ENCODE measurements at regions not wholly inside any gene's neighbourhood (a gene's known extent, or its start where the extent isn't known, plus 50 kb on each side); places are given as distances from the start of the nearest gene placed in this dataset.

- FAIRE-seq (no peak), DNase-seq (no peak)
- Histone ChIP-seq H3K4me3 (ENCODE audit: low read length in 3 of 3) (no peak overlapping the region), H3K27me3 (ENCODE audit: control insufficient read depth, insufficient read depth, low read length) (no peaks in the 10 kb centered on the region), H3K27ac (ENCODE audit: low read depth in 2 of 2, low read length in 2 of 2) (no peak overlapping the region), H3K9ac (ENCODE audit: low read length in 3 of 3) (no peak overlapping the region), H3K4me1 (ENCODE audit: control insufficient read depth in 2 of 3, insufficient read depth in 2 of 3, low read depth in 1 of 3, low read length in 3 of 3) (no peaks in the 10 kb centered on the region), H3K9me3 (ENCODE audit: control insufficient read depth in 2 of 3, insufficient read depth in 1 of 3, low read length in 3 of 3) (no peaks in the 10 kb centered on the region), H3K36me3 (ENCODE audit: control insufficient read depth in 2 of 3, insufficient read depth in 3 of 3, low read length in 3 of 3) (no peaks in the 10 kb centered on the region)
- intact Hi-C loops (cut with DNase I), result no loop called here
- TF ChIP-seq CTCF (IDR thresholded peaks at IDR 0.05; ENCODE audit: borderline replicate concordance, extremely low read depth, insufficient read depth), result no peak
Measured at GRCh38 chr5:51902512-51902911, 519.3 kb downstream of the ISL1 start.

DNA sequence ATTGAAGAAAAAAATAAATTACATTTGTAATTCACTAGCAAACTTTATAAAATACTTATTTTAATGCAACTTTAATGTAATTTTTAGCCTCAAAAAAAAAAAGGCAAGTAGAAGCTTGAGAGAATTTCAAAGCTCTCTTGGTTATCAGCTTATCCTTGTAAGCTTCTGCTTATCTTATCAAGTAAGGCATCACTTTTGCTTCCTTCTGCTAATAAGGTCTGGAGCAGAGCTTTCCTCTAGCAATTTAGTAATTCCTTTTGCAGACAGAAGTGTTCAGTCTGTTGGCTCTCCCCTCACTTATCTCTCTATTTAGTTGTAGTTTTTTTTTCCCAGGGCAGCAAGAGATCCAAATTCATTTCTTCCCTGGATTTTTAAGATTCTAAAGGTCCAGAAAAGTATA is 525.0 kb downstream of the ISL1 start:
- no peaks in the 10 kb centered on the region for H3K4me1 ChIP-seq (ENCODE audit: control insufficient read depth in 2 of 3, insufficient read depth in 2 of 3, low read depth in 1 of 3, low read length in 3 of 3)
- no peak overlapping the region for H3K4me3 ChIP-seq (ENCODE audit: low read length in 3 of 3)
- H3K9ac ChIP-seq (ENCODE audit: low read length in 3 of 3), result no peak overlapping the region
- H3K27me3 ChIP-seq (ENCODE audit: control insufficient read depth, insufficient read depth, low read length), result no peaks in the 10 kb centered on the region
- FAIRE-seq, result no peak
- no peaks in the 10 kb centered on the region for H3K36me3 ChIP-seq (ENCODE audit: control insufficient read depth in 2 of 3, insufficient read depth in 3 of 3, low read length in 3 of 3)
- no peak for DNase-seq
- no peaks in the 10 kb centered on the region for H3K9me3 ChIP-seq (ENCODE audit: control insufficient read depth in 2 of 3, insufficient read depth in 1 of 3, low read length in 3 of 3)
- intact Hi-C loops (cut with DNase I), result no loop called here
- no peak for TF ChIP-seq CTCF (IDR thresholded peaks at IDR 0.05; ENCODE audit: borderline replicate concordance, extremely low read depth, insufficient read depth)
- no peak overlapping the region for H3K27ac ChIP-seq (ENCODE audit: low read depth in 2 of 2, low read length in 2 of 2)

DNA sequence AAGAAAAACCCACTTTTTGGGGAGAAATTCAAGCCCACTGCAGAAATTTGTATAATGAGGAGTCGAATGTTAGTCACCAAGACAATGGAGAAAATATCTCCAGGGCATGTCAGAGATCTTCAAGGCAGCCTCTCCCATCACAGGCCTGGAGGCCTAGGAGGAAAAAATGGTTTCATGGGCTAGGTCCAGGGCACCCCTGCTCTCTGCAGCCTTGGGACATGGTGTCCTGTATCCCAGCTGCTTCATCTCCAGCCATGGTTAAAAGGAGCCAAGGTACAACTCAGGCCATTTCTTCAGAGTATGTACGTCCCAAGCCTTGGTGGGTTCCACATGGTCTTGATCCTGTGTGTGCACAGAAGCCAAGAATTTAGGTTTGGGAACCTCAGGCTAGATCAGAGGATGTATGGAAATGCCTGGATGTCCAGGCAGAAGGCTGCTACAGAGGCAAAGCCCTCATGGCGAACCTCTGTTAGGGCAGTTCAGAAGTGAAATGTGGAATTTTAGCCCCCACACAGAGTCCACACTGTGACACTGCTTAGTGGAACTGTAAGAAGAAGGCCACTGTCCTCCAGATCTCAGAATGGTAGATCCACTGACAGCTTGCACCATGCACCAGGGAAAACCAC is 561.4 kb downstream of the ISL1 start:
- H3K9ac ChIP-seq (ENCODE audit: low read length in 3 of 3), result no peak overlapping the region
- no peak overlapping the region for H3K27ac ChIP-seq (ENCODE audit: low read depth in 2 of 2, low read length in 2 of 2)
- intact Hi-C loops (cut with DNase I), result no loop called here
- peaks cover 0 to 11% (median 0%) of the 10 kb centered on the region in 3 donors for H3K9me3 ChIP-seq (ENCODE audit: control insufficient read depth in 2 of 3, insufficient read depth in 1 of 3, low read length in 3 of 3)
- no peak overlapping the region for H3K4me3 ChIP-seq (ENCODE audit: low read length in 3 of 3)
- H3K4me1 ChIP-seq (ENCODE audit: control insufficient read depth in 2 of 3, insufficient read depth in 2 of 3, low read depth in 1 of 3, low read length in 3 of 3), result no peaks in the 10 kb centered on the region
- H3K27me3 ChIP-seq (ENCODE audit: control insufficient read depth, insufficient read depth, low read length), result no peaks in the 10 kb centered on the region
- FAIRE-seq (no peak), DNase-seq (no peak)
- H3K36me3 ChIP-seq (ENCODE audit: control insufficient read depth in 2 of 3, insufficient read depth in 3 of 3, low read length in 3 of 3), result no peaks in the 10 kb centered on the region
- TF ChIP-seq CTCF (IDR thresholded peaks at IDR 0.05; ENCODE audit: borderline replicate concordance, extremely low read depth, insufficient read depth), result no peak

DNA sequence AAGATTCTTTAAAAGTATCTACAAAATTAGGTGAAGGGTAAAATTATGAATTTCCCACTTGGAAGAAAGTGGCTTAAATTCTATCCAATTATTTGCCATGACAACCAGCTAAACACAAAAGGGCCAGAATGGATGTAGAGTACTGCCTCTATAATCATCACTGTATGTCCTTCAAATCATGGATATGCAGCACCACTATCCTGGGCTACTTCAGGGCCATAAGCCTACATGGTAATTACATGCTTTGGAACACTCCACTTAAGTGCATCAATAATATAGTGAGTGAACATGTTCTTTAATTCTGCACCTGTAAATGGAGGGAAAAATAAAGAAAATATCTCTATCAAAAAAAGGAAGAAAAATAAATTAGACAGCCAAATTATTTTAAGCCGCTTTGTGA is 575.2 kb downstream of the ISL1 start:
- DNase-seq, result no peak
- no peak overlapping the region for H3K4me3 ChIP-seq (ENCODE audit: low read length in 3 of 3)
- no peaks in the 10 kb centered on the region for H3K36me3 ChIP-seq (ENCODE audit: control insufficient read depth in 2 of 3, insufficient read depth in 3 of 3, low read length in 3 of 3)
- intact Hi-C loops (cut with DNase I), result no loop called here
- no peak overlapping the region for H3K27ac ChIP-seq (ENCODE audit: low read depth in 2 of 2, low read length in 2 of 2)
- no peak for FAIRE-seq
- H3K9me3 ChIP-seq (ENCODE audit: control insufficient read depth in 2 of 3, insufficient read depth in 1 of 3, low read length in 3 of 3), result no peaks in the 10 kb centered on the region
- no peaks in the 10 kb centered on the region for H3K27me3 ChIP-seq (ENCODE audit: control insufficient read depth, insufficient read depth, low read length)
- no peak overlapping the region for H3K9ac ChIP-seq (ENCODE audit: low read length in 3 of 3)
- TF ChIP-seq CTCF (IDR thresholded peaks at IDR 0.05; ENCODE audit: borderline replicate concordance, extremely low read depth, insufficient read depth), result no peak
- no peaks in the 10 kb centered on the region for H3K4me1 ChIP-seq (ENCODE audit: control insufficient read depth in 2 of 3, insufficient read depth in 2 of 3, low read depth in 1 of 3, low read length in 3 of 3)
